SK-N-SH (cell line): ENCODE measurements at regions not wholly inside any gene's neighbourhood (a gene's known extent, or its start where the extent isn't known, plus 50 kb on each side); places are given as distances from the start of the nearest gene placed in this dataset.
A peak's percentile ranks its signal among the peaks of the same experiment; 100 is the strongest.

Experiments used
- CHD2 ChIP-seq: fragments of 150-350 bp; IDR thresholded peaks from 2 replicates; pipeline ENCODE4 v1.6.1; 2018; ENCODE audit warnings: low read length; ENCODE audit not compliant: partially characterized antibody
- CTCF ChIP-seq: fragments of 200-600 bp; sonication (generic); IDR thresholded peaks from 2 replicates; pipeline ENCODE4 v1.6.1; 2017; ENCODE audit warnings: antibody characterized with exemption, mild to moderate bottlenecking, moderate library complexity
- ELF1 ChIP-seq: IDR thresholded peaks from 2 replicates; pipeline ENCODE4 v1.4.0; 2012
- EP300 ChIP-seq, 2 experiments: IDR thresholded peaks; 2 replicates each; pipeline versions ENCODE4 v1.4.0 to v1.6.1; 2012; ENCODE audit warnings: borderline replicate concordance in 1 of 2, low read depth in 1 of 2, low read length in 1 of 2
- FOSL2 ChIP-seq: IDR thresholded peaks from 2 replicates; pipeline ENCODE4 v1.4.0; 2012; ENCODE audit warnings: low read depth, mild to moderate bottlenecking, moderate library complexity, borderline replicate concordance
- FOXM1 ChIP-seq: IDR thresholded peaks from 2 replicates; pipeline ENCODE4 v1.4.0; 2012; ENCODE audit warnings: low read depth, mild to moderate bottlenecking
- JUND ChIP-seq: IDR thresholded peaks from 2 replicates; pipeline ENCODE4 v1.4.0; 2012
- REST ChIP-seq: IDR thresholded peaks from 2 replicates; pipeline ENCODE4 v1.6.1; 2012; ENCODE audit warnings: mild to moderate bottlenecking, low read depth, low read length, moderate library complexity
- TCF12 ChIP-seq: IDR thresholded peaks from 2 replicates; pipeline ENCODE4 v1.4.0; 2012
- USF2 ChIP-seq: fragments of 150-350 bp; IDR thresholded peaks from 2 replicates; pipeline ENCODE4 v1.6.1; 2017; ENCODE audit warnings: antibody characterized with exemption, low read length, low read depth, borderline replicate concordance
- YY1 ChIP-seq: IDR thresholded peaks from 2 replicates; pipeline ENCODE4 v1.4.0; 2012; ENCODE audit warnings: low read depth, mild to moderate bottlenecking

GRCh38 chr4:111433441-111433840, 711.8 kb upstream of the FAM241A start:
- no peak for TF ChIP-seq JUND
- TF ChIP-seq ELF1 = no peak
- TF ChIP-seq EP300 (IDR thresholded peaks at IDR 0.05; ENCODE audit: borderline replicate concordance in 1 of 2, low read depth in 1 of 2, low read length in 1 of 2) = no peak
- no peak for TF ChIP-seq USF2
- TF ChIP-seq TCF12 = no peak
- TF ChIP-seq CTCF = no peak
- peak; percentile 7 for TF ChIP-seq CHD2
- TF ChIP-seq REST = no peak
- TF ChIP-seq FOXM1 = no peak
- no peak for TF ChIP-seq FOSL2
- no peak for TF ChIP-seq YY1
